ENCODE measurements at regions not wholly inside any gene's neighbourhood (a gene's known extent, or its start where the extent isn't known, plus 50 kb on each side); places are given as distances from the start of the nearest gene placed in this dataset.

GRCh38 chr1:191592907-191593306 lies 565.4 kb upstream of the RGS18 start:
- H3K36me3 ChIP-seq: no peaks in the 10 kb centered on the region
- H3K4me1 ChIP-seq: no peaks in the 10 kb centered on the region
- no peak overlapping the region for H3K4me3 ChIP-seq
- no peaks in the 10 kb centered on the region for H3K27me3 ChIP-seq (replicated peaks in 1 of 7)
- no peak overlapping the region for H3K27ac ChIP-seq
- no peak for TF ChIP-seq POLR2A (IDR thresholded peaks at IDR 0.05)
- TF ChIP-seq, protein P1, sequence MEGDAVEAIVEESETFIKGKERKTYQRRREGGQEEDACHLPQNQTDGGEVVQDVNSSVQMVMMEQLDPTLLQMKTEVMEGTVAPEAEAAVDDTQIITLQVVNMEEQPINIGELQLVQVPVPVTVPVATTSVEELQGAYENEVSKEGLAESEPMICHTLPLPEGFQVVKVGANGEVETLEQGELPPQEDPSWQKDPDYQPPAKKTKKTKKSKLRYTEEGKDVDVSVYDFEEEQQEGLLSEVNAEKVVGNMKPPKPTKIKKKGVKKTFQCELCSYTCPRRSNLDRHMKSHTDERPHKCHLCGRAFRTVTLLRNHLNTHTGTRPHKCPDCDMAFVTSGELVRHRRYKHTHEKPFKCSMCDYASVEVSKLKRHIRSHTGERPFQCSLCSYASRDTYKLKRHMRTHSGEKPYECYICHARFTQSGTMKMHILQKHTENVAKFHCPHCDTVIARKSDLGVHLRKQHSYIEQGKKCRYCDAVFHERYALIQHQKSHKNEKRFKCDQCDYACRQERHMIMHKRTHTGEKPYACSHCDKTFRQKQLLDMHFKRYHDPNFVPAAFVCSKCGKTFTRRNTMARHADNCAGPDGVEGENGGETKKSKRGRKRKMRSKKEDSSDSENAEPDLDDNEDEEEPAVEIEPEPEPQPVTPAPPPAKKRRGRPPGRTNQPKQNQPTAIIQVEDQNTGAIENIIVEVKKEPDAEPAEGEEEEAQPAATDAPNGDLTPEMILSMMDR (IDR thresholded peaks at IDR 0.05 in 8 of 11, conservative IDR thresholded peaks at IDR 0.05 in 3 of 11): no peak
- TF ChIP-seq POLR2AphosphoS5 (IDR thresholded peaks at IDR 0.05): no peak
- no peak for DNase-seq
- WGBS, 5 donors: 64 to 88% (median 73%) methylated on average over 2 of the region's 2 CpGs
- intact Hi-C loops (cut with DNase I; ENCODE audit: low total_unique reads): no loop called here
- H3K9me3 ChIP-seq: peaks cover 0 to 10% (median 0%) of the 10 kb centered on the region in 8 donors

- H3K9me3 ChIP-seq: peaks cover 0 to 10% (median 0%) of the 10 kb centered on the region in 8 donors
- H3K4me3 ChIP-seq: no peak overlapping the region
- TF ChIP-seq POLR2A (IDR thresholded peaks at IDR 0.05) (no peak), POLR2AphosphoS5 (IDR thresholded peaks at IDR 0.05) (no peak)
- TF ChIP-seq, protein P1 (IDR thresholded peaks at IDR 0.05 in 8 of 11, conservative IDR thresholded peaks at IDR 0.05 in 3 of 11): no peak
- 88 to 95% (median 92%) methylated on average over 3 of the region's 3 CpGs for WGBS, 5 donors
- intact Hi-C loops (cut with DNase I; ENCODE audit: low total_unique reads): no loop called here
- no peaks in the 10 kb centered on the region for H3K36me3 ChIP-seq
- H3K4me1 ChIP-seq: no peaks in the 10 kb centered on the region
- H3K27me3 ChIP-seq (replicated peaks in 1 of 7): no peaks in the 10 kb centered on the region
- H3K27ac ChIP-seq: no peak overlapping the region
- DNase-seq: no peak
These were observed 563.1 kb upstream of the RGS18 start for GRCh38 chr1:191595170-191595569.

DNA sequence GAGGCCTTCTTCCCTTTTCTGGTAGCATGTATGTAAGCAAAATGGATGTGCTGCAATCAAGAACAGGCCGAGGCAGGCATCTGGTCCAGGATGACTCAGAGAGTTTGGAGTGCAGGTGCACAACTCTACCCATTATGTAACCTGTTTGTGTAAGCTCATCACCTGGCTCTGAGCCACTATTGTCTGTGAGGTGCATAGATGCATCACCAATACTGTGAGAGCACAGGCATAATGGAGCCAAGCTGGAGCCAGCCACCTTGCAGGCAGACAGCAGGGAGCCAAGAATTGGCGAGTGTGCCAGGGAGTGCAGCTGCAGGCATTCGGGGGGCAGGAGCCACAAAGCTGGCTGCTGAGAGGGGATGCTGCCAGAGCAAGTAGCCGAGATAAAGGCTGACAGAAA lies 549.9 kb upstream of the RGS18 start:
- H3K27me3 ChIP-seq (replicated peaks in 1 of 7): no peaks in the 10 kb centered on the region
- TF ChIP-seq, protein P1 (IDR thresholded peaks at IDR 0.05 in 8 of 11, conservative IDR thresholded peaks at IDR 0.05 in 3 of 11): no peak
- no peak for TF ChIP-seq POLR2AphosphoS5 (IDR thresholded peaks at IDR 0.05)
- TF ChIP-seq POLR2A (IDR thresholded peaks at IDR 0.05): no peak
- no peaks in the 10 kb centered on the region for H3K36me3 ChIP-seq
- H3K27ac ChIP-seq: no peak overlapping the region
- H3K4me1 ChIP-seq: no peaks in the 10 kb centered on the region
- intact Hi-C loops (cut with DNase I; ENCODE audit: low total_unique reads): no loop called here
- H3K9me3 ChIP-seq: peaks cover 0 to 5% (median 0%) of the 10 kb centered on the region in 8 donors
- no peak for DNase-seq
- no peak overlapping the region for H3K4me3 ChIP-seq
- WGBS, 5 donors: 83 to 91% (median 86%) methylated on average over 4 of the region's 4 CpGs

- Histone ChIP-seq H3K4me3 (no peak overlapping the region), H3K27ac (no peak overlapping the region), H3K9me3 (peaks cover 0 to 5% (median 0%) of the 10 kb centered on the region in 8 donors), H3K4me1 (no peaks in the 10 kb centered on the region), H3K36me3 (no peaks in the 10 kb centered on the region), H3K27me3 (replicated peaks in 1 of 7) (no peaks in the 10 kb centered on the region)
- no peak for DNase-seq
- TF ChIP-seq, protein P1 (IDR thresholded peaks at IDR 0.05 in 8 of 11, conservative IDR thresholded peaks at IDR 0.05 in 3 of 11): no peak
- no peak for TF ChIP-seq POLR2AphosphoS5 (IDR thresholded peaks at IDR 0.05)
- no peak for TF ChIP-seq POLR2A (IDR thresholded peaks at IDR 0.05)
- intact Hi-C loops (cut with DNase I; ENCODE audit: low total_unique reads): no loop called here
These were observed 549.0 kb upstream of the RGS18 start for GRCh38 chr1:191609305-191609704.
